ENCODE measurements at regions not wholly inside any gene's neighbourhood (a gene's known extent, or its start where the extent isn't known, plus 50 kb on each side); places are given as distances from the start of the nearest gene placed in this dataset.

GRCh38 chr6:8352335-8352965 is 82.9 kb downstream of the SLC35B3 start:
- TF ChIP-seq CTCF (conservative IDR thresholded peaks at IDR 0.05; ENCODE audit: low read length) (no peak), EZH2phosphoT487 (IDR thresholded peaks at IDR 0.05; ENCODE audit: borderline replicate concordance) (no peak)
